Astrocyte of the cerebellum (primary cell): ENCODE measurements at regions not wholly inside any gene's neighbourhood (a gene's known extent, or its start where the extent isn't known, plus 50 kb on each side); places are given as distances from the start of the nearest gene placed in this dataset.
"Not testable (repeated sequence)": the region's sequence is repeated elsewhere in the genome, so short reads cannot be mapped to it uniquely, and the experiment has no call there.

ENCODE experiments used
- DNase-seq: peaks from one replicate; pipeline ENCODE4 v3.0.0-alpha.2; 2011; ENCODE audit warnings: low read depth
- H3K4me3 ChIP-seq: 2 replicates; pipeline ENCODE4 v1.5.1; 2011; ENCODE audit warnings: mild to moderate bottlenecking, low read depth, low read length, moderate library complexity
- CTCF ChIP-seq: IDR thresholded peaks from 2 replicates; pipeline ENCODE4 v1.5.1; 2012; ENCODE audit warnings: low read length, low read depth, moderate library complexity, mild to moderate bottlenecking; ENCODE audit errors: missing control alignments
- in situ Hi-C: cut with HindIII; loops from 2 replicates; pipeline ENCODE4 v1.10.0; 2017; ENCODE audit warnings: low sequenced_read_pairs

GRCh38 chr9:102461156-102461819 lies 533.8 kb upstream of the CYLC2 start:
- in situ Hi-C loops, result no loop called here
- DNase-seq, result peak; percentile 19
- no peak for TF ChIP-seq CTCF
- no peak overlapping the region for H3K4me3 ChIP-seq

- in situ Hi-C loops, result no loop called here
- no peak for TF ChIP-seq CTCF
- no peak for DNase-seq
- no peak overlapping the region for H3K4me3 ChIP-seq
These were observed 535.3 kb upstream of the CYLC2 start for GRCh38 chr9:102459828-102460227.

GRCh38 chr9:102456562-102456961 lies 538.6 kb upstream of the CYLC2 start:
- no peak for DNase-seq
- in situ Hi-C loops, result no loop called here
- H3K4me3 ChIP-seq, result no peak overlapping the region
- TF ChIP-seq CTCF, result no peak

GRCh38 chr9:102445906-102446305 lies 549.2 kb upstream of the CYLC2 start:
- H3K4me3 ChIP-seq, result no peak overlapping the region
- DNase-seq, result no peak
- no peak for TF ChIP-seq CTCF
- in situ Hi-C loops, result no loop called here

- in situ Hi-C loops, result no loop called here
- TF ChIP-seq CTCF, result no peak
- no peak overlapping the region for H3K4me3 ChIP-seq
- DNase-seq, result no peak
These were observed 549.9 kb upstream of the CYLC2 start for GRCh38 chr9:102445181-102445747.

- DNase-seq, result no peak
- no peak overlapping the region for H3K4me3 ChIP-seq
- no peak for TF ChIP-seq CTCF
- in situ Hi-C loops, result no loop called here
These were observed 555.5 kb upstream of the CYLC2 start for GRCh38 chr9:102439583-102439982.

- in situ Hi-C loops, H3K4me3 ChIP-seq, DNase-seq: not testable (repeated sequence)
These were observed 558.5 kb upstream of the CYLC2 start for GRCh38 chr9:102436599-102436998.
